ENCODE measurements at regions not wholly inside any gene's neighbourhood (a gene's known extent, or its start where the extent isn't known, plus 50 kb on each side); places are given as distances from the start of the nearest gene placed in this dataset.

GRCh38 chr17:5635949-5636348 lies 51.6 kb upstream of the NLRP1 start:
- no peak for DNase-seq (ENCODE audit: low read depth)

GRCh38 chr17:5638596-5638995 lies 54.3 kb upstream of the NLRP1 start:
- no peak for DNase-seq (ENCODE audit: low read depth)

GRCh38 chr17:5640726-5641125 lies 56.4 kb upstream of the NLRP1 start:
- DNase-seq (ENCODE audit: low read depth), result no peak

- no peak for DNase-seq (ENCODE audit: low read depth)
Observed at GRCh38 chr17:5642752-5643151, 58.4 kb upstream of the NLRP1 start.

- no peak for DNase-seq (ENCODE audit: low read depth)
Observed at GRCh38 chr17:5644065-5644464, 59.8 kb upstream of the NLRP1 start.

GRCh38 chr17:5651348-5651747 lies 67.0 kb upstream of the NLRP1 start:
- no peak for DNase-seq (ENCODE audit: low read depth)

GRCh38 chr17:5661491-5662125 lies 77.3 kb upstream of the NLRP1 start:
- DNase-seq (ENCODE audit: low read depth), result no peak

GRCh38 chr17:5662409-5663085 lies 78.2 kb upstream of the NLRP1 start:
- DNase-seq (ENCODE audit: low read depth), result no peak

- no peak for DNase-seq (ENCODE audit: low read depth)
Observed at GRCh38 chr17:5665164-5665563, 80.9 kb upstream of the NLRP1 start.

- DNase-seq (ENCODE audit: low read depth), result no peak
Observed at GRCh38 chr17:5667871-5668270, 83.6 kb upstream of the NLRP1 start.

GRCh38 chr17:5668557-5669138 lies 84.3 kb upstream of the NLRP1 start:
- no peak for DNase-seq (ENCODE audit: low read depth)

GRCh38 chr17:5669191-5669590 lies 84.9 kb upstream of the NLRP1 start:
- no peak for DNase-seq (ENCODE audit: low read depth)

- DNase-seq (ENCODE audit: low read depth), result no peak
Observed at GRCh38 chr17:5672141-5672540, 87.8 kb upstream of the NLRP1 start.

- no peak for DNase-seq (ENCODE audit: low read depth)
Observed at GRCh38 chr17:5672815-5673430, 88.6 kb upstream of the NLRP1 start.

- peak; percentile 57 for DNase-seq (ENCODE audit: low read depth)
Observed at GRCh38 chr17:5675625-5676421, 91.5 kb upstream of the NLRP1 start.

GRCh38 chr17:5677620-5678019 lies 93.3 kb upstream of the NLRP1 start:
- peak; percentile 34 for DNase-seq (ENCODE audit: low read depth)

- DNase-seq (ENCODE audit: low read depth), result no peak
Observed at GRCh38 chr17:5678171-5678570, 93.9 kb upstream of the NLRP1 start.

GRCh38 chr17:5680766-5681165 lies 96.5 kb upstream of the NLRP1 start:
- no peak for DNase-seq (ENCODE audit: low read depth)

GRCh38 chr17:5683241-5683640 lies 98.9 kb upstream of the NLRP1 start:
- no peak for DNase-seq (ENCODE audit: low read depth)

GRCh38 chr17:5686074-5686635 lies 101.8 kb upstream of the NLRP1 start:
- DNase-seq (ENCODE audit: low read depth), result no peak

GRCh38 chr17:5687646-5688045 lies 103.3 kb upstream of the NLRP1 start:
- DNase-seq (ENCODE audit: low read depth), result no peak

GRCh38 chr17:5693821-5694220 lies 109.5 kb upstream of the NLRP1 start:
- DNase-seq (ENCODE audit: low read depth), result no peak
